GM12891 (cell line): ENCODE measurements at regions not wholly inside any gene's neighbourhood (a gene's known extent, or its start where the extent isn't known, plus 50 kb on each side); places are given as distances from the start of the nearest gene placed in this dataset.

Experiments
- PAX5 ChIP-seq: IDR thresholded peaks from 2 replicates; pipeline ENCODE4 v1.6.1; 2011; ENCODE audit warnings: low read length, moderate library complexity, mild to moderate bottlenecking; ENCODE audit not compliant: insufficient read depth, severe bottlenecking
- POLR2A ChIP-seq: IDR thresholded peaks from 2 replicates; pipeline ENCODE4 v1.6.1; 2011; ENCODE audit warnings: low read depth, low read length, control low read depth
- POLR2AphosphoS5 ChIP-seq: IDR thresholded peaks from 2 replicates; pipeline ENCODE4 v1.6.1; 2011; ENCODE audit warnings: low read depth, low read length, control low read depth
- POU2F2 ChIP-seq: IDR thresholded peaks from 2 replicates; pipeline ENCODE4 v1.6.1; 2011; ENCODE audit warnings: low read depth, mild to moderate bottlenecking, control low read depth, low read length, moderate library complexity
- SPI1 ChIP-seq: IDR thresholded peaks from 2 replicates; pipeline ENCODE4 v1.6.1; 2011; ENCODE audit warnings: low read depth, low read length, control low read depth
- TAF1 ChIP-seq: IDR thresholded peaks from 2 replicates; pipeline ENCODE4 v1.6.1; 2011; ENCODE audit warnings: low read depth, low read length, control low read depth

GRCh38 chr9:103991001-103991400 lies 103.1 kb upstream of the SMC2 start:
- TF ChIP-seq POLR2A (no peak), PAX5 (no peak), POLR2AphosphoS5 (no peak), TAF1 (no peak), SPI1 (no peak), POU2F2 (no peak)
